ENCODE measurements at regions not wholly inside any gene's neighbourhood (a gene's known extent, or its start where the extent isn't known, plus 50 kb on each side); places are given as distances from the start of the nearest gene placed in this dataset.

GRCh38 chr10:3382092-3382491 lies 209.5 kb upstream of the PITRM1 start:
- no peak overlapping the region for H3K9ac ChIP-seq (ENCODE audit: low read length)
- H3K4me1 ChIP-seq (ENCODE audit: control insufficient read depth in 2 of 2, insufficient read depth in 2 of 2, low read length in 2 of 2) = no peaks in the 10 kb centered on the region
- H3K79me2 ChIP-seq (ENCODE audit: control insufficient read depth, insufficient read depth, low read length) = no peaks in the 10 kb centered on the region
- no peaks in the 10 kb centered on the region for H3K27me3 ChIP-seq (replicated peaks in 1 of 4; ENCODE audit: control extremely low read depth in 1 of 4, control insufficient read depth in 3 of 4, insufficient read depth in 4 of 4, low read length in 3 of 4)
- POLR2A ChIA-PET = no interaction called here
- Mint-ChIP-seq H3K9me3 (ENCODE audit: insufficient read depth) (peaks cover 9% of the 10 kb centered on the region), H3K27ac (no peak overlapping the region), H3K27me3 (peaks cover 6% of the 10 kb centered on the region), H3K4me1 (no peaks in the 10 kb centered on the region), H3K4me3 (no peak overlapping the region)
- no peak overlapping the region for H3K4me2 ChIP-seq (replicated peaks; ENCODE audit: low read depth, low read length, poor library complexity, severe bottlenecking)
- intact Hi-C loops (cut with micrococcal nuclease) = no loop called here
- H2AFZ ChIP-seq (ENCODE audit: insufficient read depth, low read depth, low read length, poor library complexity, severe bottlenecking) = no peak overlapping the region
- 84% methylated on average over 2 of the region's 2 CpGs for WGBS (ENCODE audit: insufficient coverage)
- H3K36me3 ChIP-seq (replicated peaks in 1 of 2; ENCODE audit: control extremely low read depth in 1 of 2, control insufficient read depth in 1 of 2, extremely low read depth in 1 of 2, insufficient read depth in 2 of 2, low read length in 1 of 2) = no peaks in the 10 kb centered on the region
- peaks cover 1 to 25% (median 16%) of the 10 kb centered on the region in 3 donors for H3K9me3 ChIP-seq (ENCODE audit: control extremely low read depth in 1 of 3, control insufficient read depth in 2 of 3, insufficient read depth in 1 of 3, low read length in 2 of 3)
- no peak for TF ChIP-seq CTCF (IDR thresholded peaks at IDR 0.05)
- TF ChIP-seq EZH2 (IDR thresholded peaks at IDR 0.05; ENCODE audit: borderline replicate concordance, insufficient read depth, low read depth, low read length, poor library complexity, severe bottlenecking) = no peak
- no peaks in the 10 kb centered on the region for H4K20me1 ChIP-seq (ENCODE audit: control insufficient read depth, insufficient read depth, low read length, poor library complexity, severe bottlenecking)
- H3K27ac ChIP-seq (ENCODE audit: low read length in 2 of 2) = no peak overlapping the region
- DNase-seq = no peak
- no peak for ATAC-seq (ENCODE audit: low read depth)
- CTCF ChIA-PET = no interaction called here
- no peak overlapping the region for H3K4me3 ChIP-seq (ENCODE audit: control extremely low read depth in 1 of 5, extremely low read depth in 1 of 5, insufficient read depth in 1 of 5, low read depth in 2 of 5, low read length in 4 of 5)

GRCh38 chr10:3380406-3381050 lies 207.9 kb upstream of the PITRM1 start:
- Histone ChIP-seq H3K9me3 (ENCODE audit: control extremely low read depth in 1 of 3, control insufficient read depth in 2 of 3, insufficient read depth in 1 of 3, low read length in 2 of 3) (peaks cover 0 to 25% (median 10%) of the 10 kb centered on the region in 3 donors), H3K4me1 (ENCODE audit: control insufficient read depth in 2 of 2, insufficient read depth in 2 of 2, low read length in 2 of 2) (no peaks in the 10 kb centered on the region), H2AFZ (ENCODE audit: insufficient read depth, low read depth, low read length, poor library complexity, severe bottlenecking) (no peak overlapping the region), H3K4me2 (replicated peaks; ENCODE audit: low read depth, low read length, poor library complexity, severe bottlenecking) (no peak overlapping the region), H3K4me3 (ENCODE audit: control extremely low read depth in 1 of 5, extremely low read depth in 1 of 5, insufficient read depth in 1 of 5, low read depth in 2 of 5, low read length in 4 of 5) (no peak overlapping the region), H3K36me3 (replicated peaks in 1 of 2; ENCODE audit: control extremely low read depth in 1 of 2, control insufficient read depth in 1 of 2, extremely low read depth in 1 of 2, insufficient read depth in 2 of 2, low read length in 1 of 2) (no peaks in the 10 kb centered on the region), H3K27ac (ENCODE audit: low read length in 2 of 2) (no peak overlapping the region), H3K27me3 (replicated peaks in 1 of 4; ENCODE audit: control extremely low read depth in 1 of 4, control insufficient read depth in 3 of 4, insufficient read depth in 4 of 4, low read length in 3 of 4) (no peaks in the 10 kb centered on the region), H3K9ac (ENCODE audit: low read length) (no peak overlapping the region), H3K79me2 (ENCODE audit: control insufficient read depth, insufficient read depth, low read length) (no peaks in the 10 kb centered on the region), H4K20me1 (ENCODE audit: control insufficient read depth, insufficient read depth, low read length, poor library complexity, severe bottlenecking) (no peaks in the 10 kb centered on the region)
- Mint-ChIP-seq H3K27me3 (no peaks in the 10 kb centered on the region), H3K4me1 (no peaks in the 10 kb centered on the region), H3K27ac (no peak overlapping the region), H3K4me3 (no peak overlapping the region), H3K9me3 (ENCODE audit: insufficient read depth) (peaks cover 9% of the 10 kb centered on the region)
- WGBS (ENCODE audit: insufficient coverage) = 98% methylated on average over 4 of the region's 7 CpGs
- no peak for DNase-seq
- POLR2A ChIA-PET = no interaction called here
- intact Hi-C loops (cut with micrococcal nuclease) = no loop called here
- ATAC-seq (ENCODE audit: low read depth) = no peak
- TF ChIP-seq EZH2 (IDR thresholded peaks at IDR 0.05; ENCODE audit: borderline replicate concordance, insufficient read depth, low read depth, low read length, poor library complexity, severe bottlenecking) (no peak), CTCF (IDR thresholded peaks at IDR 0.05) (no peak)
- CTCF ChIA-PET = no interaction called here

Data from B cell (primary cell).